HG02623 (cell line): ENCODE measurements at regions not wholly inside any gene's neighbourhood (a gene's known extent, or its start where the extent isn't known, plus 50 kb on each side); places are given as distances from the start of the nearest gene placed in this dataset.

Source experiments
- ATAC-seq: cut with Tn5 transposase; IDR thresholded peaks from one replicate; pipeline ENCODE4 v1.9.1; 2021; ENCODE audit warnings: moderate library complexity; ENCODE audit not compliant: unreplicated experiment

DNA sequence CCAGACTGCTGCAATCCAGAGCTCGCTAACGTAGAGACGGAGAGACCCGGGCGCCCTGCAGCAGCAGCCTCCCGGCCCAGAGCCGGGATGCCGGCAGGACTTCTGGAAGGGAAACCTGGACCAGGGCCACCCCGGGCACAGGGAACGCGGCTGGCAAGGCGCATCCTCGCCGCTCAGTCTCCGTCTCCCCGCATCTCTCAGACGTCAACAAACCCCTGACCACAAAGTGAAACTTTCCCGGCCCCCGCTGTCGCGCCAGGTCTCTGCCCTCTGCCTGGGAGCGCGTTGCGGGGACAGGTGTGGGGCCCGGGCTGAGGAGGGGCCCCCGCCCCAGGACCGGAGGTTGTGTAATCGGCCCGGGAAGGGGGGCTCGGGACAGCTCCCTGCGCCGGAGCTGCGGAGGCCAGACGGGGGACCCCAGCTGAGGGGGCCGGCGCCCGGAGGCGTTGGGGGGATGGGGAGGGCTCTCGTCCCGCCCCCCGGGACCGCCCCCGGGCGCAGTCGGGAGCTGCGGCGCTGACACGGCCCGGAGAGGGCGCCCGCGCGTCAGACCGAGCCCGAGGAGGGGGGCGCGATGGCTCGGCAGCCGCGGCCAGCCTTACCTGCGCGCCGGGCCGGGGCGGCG lies 116.6 kb upstream of the HIVEP3 start:
- peak; percentile 57 for ATAC-seq

- ATAC-seq: no peak
Measured at GRCh38 chr1:42034426-42034825, 115.7 kb upstream of the HIVEP3 start.

GRCh38 chr1:42033629-42034028 lies 114.9 kb upstream of the HIVEP3 start:
- ATAC-seq: no peak

- no peak for ATAC-seq
Measured at GRCh38 chr1:42017730-42018129, 99.0 kb upstream of the HIVEP3 start.

DNA sequence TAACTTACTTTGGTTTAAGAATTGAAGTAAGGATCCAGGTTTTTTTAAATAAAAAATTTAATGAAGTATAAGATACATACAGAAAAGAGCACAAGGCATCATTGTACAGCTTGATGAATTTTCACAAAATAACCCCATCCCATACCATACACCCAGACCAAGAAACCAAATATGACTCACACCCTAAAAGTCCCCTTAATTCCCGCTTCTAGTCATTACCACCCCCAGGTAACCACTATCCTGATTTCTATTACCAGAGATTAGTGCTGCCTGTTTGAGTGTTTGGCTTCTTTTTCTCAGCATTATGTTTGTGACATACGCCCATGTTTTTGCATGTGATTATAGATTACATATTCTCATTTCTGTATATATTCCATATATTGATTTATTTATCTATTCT lies 98.5 kb upstream of the HIVEP3 start:
- no peak for ATAC-seq

- ATAC-seq: no peak
Measured at GRCh38 chr1:42014823-42015222, 96.1 kb upstream of the HIVEP3 start.

GRCh38 chr1:42013881-42014470 lies 95.3 kb upstream of the HIVEP3 start:
- ATAC-seq: no peak

- no peak for ATAC-seq
Measured at GRCh38 chr1:42012852-42013251, 94.1 kb upstream of the HIVEP3 start.

GRCh38 chr1:42010381-42010780 lies 91.7 kb upstream of the HIVEP3 start:
- no peak for ATAC-seq

- no peak for ATAC-seq
Measured at GRCh38 chr1:42008264-42008663, 89.5 kb upstream of the HIVEP3 start.

DNA sequence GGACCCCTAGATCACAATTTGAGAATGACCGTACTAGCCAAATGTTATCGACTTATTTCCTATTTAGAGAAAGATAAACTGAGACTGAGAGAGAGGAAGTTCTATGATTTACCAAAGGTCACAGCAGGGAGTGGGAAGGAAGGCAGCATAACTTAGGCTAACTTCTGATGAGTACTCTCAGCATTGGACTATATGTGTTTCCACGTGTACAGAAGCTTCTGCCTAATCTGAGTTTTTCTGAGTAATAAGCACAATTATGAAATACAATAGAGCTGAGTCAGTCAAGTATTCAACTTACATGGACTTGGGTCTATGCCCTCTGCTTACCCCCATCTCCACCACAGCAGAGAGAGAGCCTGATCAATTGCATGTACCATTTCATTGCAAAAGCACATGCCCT lies 88.1 kb upstream of the HIVEP3 start:
- ATAC-seq: no peak

DNA sequence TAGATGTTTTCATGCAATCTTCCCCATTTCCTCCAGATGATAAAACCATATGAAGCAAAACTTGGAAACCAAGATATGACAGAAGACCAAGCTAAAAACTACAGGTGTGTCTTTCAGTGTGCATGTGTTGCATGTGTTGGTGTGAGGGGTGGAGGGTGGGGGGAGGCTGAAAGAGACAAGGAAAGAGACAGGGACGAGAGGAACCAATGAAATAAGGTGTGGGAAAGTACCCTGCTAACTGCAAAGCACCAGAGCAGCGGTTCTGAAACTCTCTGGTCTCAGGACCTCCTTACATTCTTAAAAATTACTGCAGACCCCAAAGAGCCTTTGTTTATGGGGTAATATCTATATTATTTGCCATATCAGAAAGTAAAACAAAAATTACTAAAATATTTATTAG lies 87.4 kb upstream of the HIVEP3 start:
- no peak for ATAC-seq

- no peak for ATAC-seq
Measured at GRCh38 chr1:42005530-42005929, 86.8 kb upstream of the HIVEP3 start.

- ATAC-seq: no peak
Measured at GRCh38 chr1:42004860-42005259, 86.1 kb upstream of the HIVEP3 start.

DNA sequence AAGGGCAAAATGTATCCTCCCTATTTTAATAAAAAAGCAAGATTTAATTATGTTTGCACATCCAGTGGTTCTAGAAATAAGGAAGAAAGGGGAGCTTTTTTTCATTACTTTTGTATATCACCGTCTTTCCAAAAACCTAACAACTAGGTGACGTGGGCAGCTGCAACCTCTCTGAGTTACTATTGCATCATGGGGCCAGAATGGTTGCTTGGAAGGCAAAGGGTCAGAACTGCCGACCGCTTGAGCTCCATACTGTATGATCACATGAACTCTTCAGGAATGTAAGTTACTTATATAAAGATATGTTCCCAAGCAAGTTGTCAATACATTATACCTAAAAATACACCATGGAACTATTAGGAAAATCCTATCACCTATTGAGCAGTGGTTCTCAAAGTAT lies 85.6 kb upstream of the HIVEP3 start:
- no peak for ATAC-seq

DNA sequence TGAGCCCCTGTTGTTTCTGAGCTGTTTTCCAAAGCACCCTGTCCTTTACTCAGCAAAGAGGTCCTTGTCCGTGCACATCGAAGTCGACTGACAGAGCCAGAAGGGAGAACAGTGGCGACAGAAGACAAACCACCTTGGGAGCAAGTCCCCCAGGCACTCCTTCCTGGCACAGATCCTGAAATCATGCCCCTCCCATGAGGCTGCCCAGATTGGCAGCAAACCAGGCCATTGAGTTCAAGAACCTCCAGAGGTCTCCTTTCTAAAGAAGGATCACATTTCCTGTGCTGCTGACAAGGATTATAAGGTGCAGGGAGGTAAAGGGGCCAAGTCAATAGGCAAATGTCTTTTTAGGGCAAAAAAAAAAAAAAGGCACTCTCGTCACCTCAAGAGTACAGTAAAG lies 84.7 kb upstream of the HIVEP3 start:
- ATAC-seq: no peak

DNA sequence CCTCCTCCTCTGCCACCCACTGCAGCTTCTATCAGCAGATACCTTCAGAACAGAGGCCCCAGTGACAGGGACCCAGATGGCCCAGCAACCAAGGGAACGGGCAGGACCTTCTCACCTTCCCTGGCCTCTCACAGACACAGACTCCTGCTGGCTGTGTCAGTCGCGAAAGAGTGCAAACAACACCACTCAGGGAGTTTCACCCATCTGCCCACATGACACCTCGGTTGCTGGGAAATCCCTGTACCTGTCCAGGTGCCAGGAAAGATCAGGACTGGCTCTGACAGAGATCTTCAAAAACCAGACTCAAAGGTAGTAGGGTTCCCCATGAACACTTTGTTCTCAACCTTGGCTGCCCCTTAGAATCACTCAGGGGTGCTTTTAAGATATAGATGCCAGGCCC lies 83.5 kb upstream of the HIVEP3 start:
- ATAC-seq: no peak

DNA sequence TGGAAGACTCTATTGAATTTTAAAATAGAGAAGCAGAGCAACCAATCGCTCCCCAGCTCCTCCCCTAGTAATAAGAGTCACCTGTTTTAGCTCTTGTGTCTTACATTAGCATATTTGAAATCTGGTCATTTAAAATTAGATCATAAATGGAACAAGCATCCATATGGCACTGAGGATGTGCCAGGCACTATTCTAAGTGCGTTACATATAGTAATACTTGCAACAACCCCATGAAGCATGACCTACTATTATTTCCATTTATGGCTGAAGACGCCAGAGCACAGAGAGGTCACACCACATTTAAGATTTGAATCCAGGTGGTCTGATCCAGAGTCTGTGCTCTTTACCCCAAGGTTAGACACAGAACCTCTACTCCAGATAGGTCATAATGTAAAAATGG lies 82.0 kb upstream of the HIVEP3 start:
- ATAC-seq: no peak

GRCh38 chr1:41999884-42000283 lies 81.2 kb upstream of the HIVEP3 start:
- ATAC-seq: no peak

DNA sequence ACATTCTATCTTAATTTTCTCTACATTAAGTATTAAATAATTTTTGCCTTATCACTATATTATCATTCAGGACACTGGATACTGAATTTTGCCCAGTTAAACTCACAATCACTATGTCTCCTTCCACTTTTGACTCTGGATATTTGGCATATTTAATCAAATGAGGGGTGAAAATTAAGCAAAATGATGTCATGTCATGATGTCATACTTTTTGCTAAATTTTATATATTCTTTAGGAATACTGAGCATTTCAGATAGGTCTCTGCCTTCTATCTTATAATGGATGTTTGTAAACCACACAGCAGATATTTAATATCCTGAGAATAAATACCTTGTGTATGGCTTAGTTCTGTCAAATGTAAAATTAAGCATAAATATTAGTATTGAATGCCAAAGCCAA lies 79.5 kb upstream of the HIVEP3 start:
- ATAC-seq: no peak

DNA sequence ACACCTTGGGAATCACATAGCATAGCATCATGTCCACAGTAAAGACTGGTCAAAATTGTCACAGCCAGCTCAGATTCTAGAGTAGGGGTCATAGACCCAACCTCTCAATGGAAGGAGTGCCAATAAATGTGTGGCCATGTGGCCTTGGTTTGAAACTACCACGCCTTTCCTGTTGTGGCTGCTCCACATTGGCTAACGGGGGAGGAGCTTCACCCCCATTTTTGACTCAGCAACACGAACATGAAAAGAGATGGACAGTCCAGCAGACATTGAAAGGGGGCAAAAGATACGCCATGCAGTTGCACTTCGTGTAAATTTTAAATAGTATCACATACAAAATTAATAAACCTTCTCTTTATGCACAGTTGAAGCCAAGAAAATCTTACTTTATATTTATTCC lies 78.4 kb upstream of the HIVEP3 start:
- ATAC-seq: no peak

DNA sequence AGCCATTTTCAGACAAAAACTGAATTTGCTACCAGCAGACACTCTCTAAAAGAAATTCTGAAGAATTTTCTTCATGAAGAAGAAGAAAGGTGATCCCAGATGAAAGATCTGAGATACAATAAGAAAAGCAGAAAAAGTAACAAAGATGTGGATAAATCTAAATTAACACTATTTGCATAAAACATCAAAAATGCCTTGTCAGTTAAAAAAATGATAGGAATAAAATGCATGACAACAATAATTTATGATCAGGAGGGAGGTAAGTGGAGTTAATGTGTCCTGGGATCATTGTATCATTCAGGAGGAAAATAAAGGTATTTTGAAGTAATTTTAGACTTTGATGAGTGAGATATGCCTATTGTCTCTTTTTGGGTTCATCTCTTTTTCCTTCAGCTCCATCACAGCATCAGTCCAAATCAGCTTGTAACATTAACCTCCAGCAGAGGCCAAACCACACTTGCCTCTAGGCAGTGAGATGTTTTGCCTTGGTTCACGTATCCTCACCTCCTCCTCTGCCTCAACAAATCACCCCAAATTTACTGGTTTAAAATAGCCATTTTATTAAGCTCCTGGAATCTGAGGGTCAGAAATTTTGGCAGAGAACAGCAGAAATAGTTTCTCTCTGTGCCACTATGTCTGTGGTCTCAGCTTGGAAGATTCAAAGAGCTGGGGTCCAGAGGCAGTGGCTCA lies 76.9 kb upstream of the HIVEP3 start:
- no peak for ATAC-seq
